ENCODE measurements at regions not wholly inside any gene's neighbourhood (a gene's known extent, or its start where the extent isn't known, plus 50 kb on each side); places are given as distances from the start of the nearest gene placed in this dataset.

- no peak for TF ChIP-seq POLR2A (IDR thresholded peaks at IDR 0.05; ENCODE audit: low read depth, low read length)
- no peak for TF ChIP-seq SPI1 (IDR thresholded peaks at IDR 0.05; ENCODE audit: low read depth, low read length)
- no peak for TF ChIP-seq POLR2AphosphoS5 (IDR thresholded peaks at IDR 0.05; ENCODE audit: low read depth, low read length)
Observed at GRCh38 chr12:91617818-91618217, 435.2 kb upstream of the DCN start.

Data from GM12891 (cell line).